ENCODE measurements at regions not wholly inside any gene's neighbourhood (a gene's known extent, or its start where the extent isn't known, plus 50 kb on each side); places are given as distances from the start of the nearest gene placed in this dataset.

GRCh38 chr1:57683037-57683942 lies 259.4 kb upstream of the DAB1 start:
- DNase-seq (ENCODE audit: low spot score) = no peak
- intact Hi-C loops (cut with DNase I) = no loop called here

- intact Hi-C loops (cut with DNase I) = no loop called here
- DNase-seq (ENCODE audit: low spot score) = no peak
Measured at GRCh38 chr1:57678138-57678537, 254.3 kb upstream of the DAB1 start.

- intact Hi-C loops (cut with DNase I) = no loop called here
- no peak for DNase-seq (ENCODE audit: low spot score)
Measured at GRCh38 chr1:57675776-57676175, 251.9 kb upstream of the DAB1 start.

GRCh38 chr1:57674801-57675200 lies 250.9 kb upstream of the DAB1 start:
- intact Hi-C loops (cut with DNase I) = loop anchor here in 1 of 2 donors (5.0 kb wide), 1 partner anchor 92 kb away; no protein-coding TSS in a partner anchor
- DNase-seq (ENCODE audit: low spot score) = no peak

- intact Hi-C loops (cut with DNase I) = loop anchor here in 1 of 2 donors (5.0 kb wide), 1 partner anchor 90 kb away; no protein-coding TSS in a partner anchor
- no peak for DNase-seq (ENCODE audit: low spot score)
Measured at GRCh38 chr1:57672346-57673140, 248.7 kb upstream of the DAB1 start.

GRCh38 chr1:57671750-57672149 lies 247.9 kb upstream of the DAB1 start:
- no peak for DNase-seq (ENCODE audit: low spot score)
- intact Hi-C loops (cut with DNase I) = loop anchor here in 1 of 2 donors (5.0 kb wide), 1 partner anchor 89 kb away; no protein-coding TSS in a partner anchor

- intact Hi-C loops (cut with DNase I) = no loop called here
- no peak for DNase-seq (ENCODE audit: low spot score)
Measured at GRCh38 chr1:57659804-57660203, 235.9 kb upstream of the DAB1 start.

GRCh38 chr1:57655161-57655560 lies 231.3 kb upstream of the DAB1 start:
- DNase-seq (ENCODE audit: low spot score) = no peak
- intact Hi-C loops (cut with DNase I) = no loop called here

- no peak for DNase-seq (ENCODE audit: low spot score)
- intact Hi-C loops (cut with DNase I) = no loop called here
Measured at GRCh38 chr1:57644667-57645066, 220.8 kb upstream of the DAB1 start.

GRCh38 chr1:57638239-57638638 lies 214.4 kb upstream of the DAB1 start:
- intact Hi-C loops (cut with DNase I) = no loop called here
- DNase-seq (ENCODE audit: low spot score) = no peak

GRCh38 chr1:57637155-57637554 lies 213.3 kb upstream of the DAB1 start:
- intact Hi-C loops (cut with DNase I) = no loop called here
- no peak for DNase-seq (ENCODE audit: low spot score)

- no peak for DNase-seq (ENCODE audit: low spot score)
- intact Hi-C loops (cut with DNase I) = no loop called here
Measured at GRCh38 chr1:57633881-57634280, 210.0 kb upstream of the DAB1 start.

- intact Hi-C loops (cut with DNase I) = no loop called here
- no peak for DNase-seq (ENCODE audit: low spot score)
Measured at GRCh38 chr1:57633056-57633455, 209.2 kb upstream of the DAB1 start.

GRCh38 chr1:57632401-57632800 lies 208.5 kb upstream of the DAB1 start:
- DNase-seq (ENCODE audit: low spot score) = no peak
- intact Hi-C loops (cut with DNase I) = no loop called here

GRCh38 chr1:57627612-57628011 lies 203.8 kb upstream of the DAB1 start:
- intact Hi-C loops (cut with DNase I) = loop anchor here in 1 of 2 donors (5.0 kb wide), 1 partner anchor 950 kb away; no protein-coding TSS in a partner anchor
- DNase-seq (ENCODE audit: low spot score) = no peak

GRCh38 chr1:57623791-57624538 lies 200.1 kb upstream of the DAB1 start:
- intact Hi-C loops (cut with DNase I) = no loop called here
- DNase-seq (ENCODE audit: low spot score) = no peak

GRCh38 chr1:57623039-57623790 lies 199.4 kb upstream of the DAB1 start:
- intact Hi-C loops (cut with DNase I) = no loop called here
- DNase-seq (ENCODE audit: low spot score) = no peak

- intact Hi-C loops (cut with DNase I) = loop anchor here in 1 of 2 donors (1.0 kb wide), 1 partner anchor 32 kb away; no protein-coding TSS in a partner anchor
- no peak for DNase-seq (ENCODE audit: low spot score)
Measured at GRCh38 chr1:57621776-57622175, 197.9 kb upstream of the DAB1 start.

GRCh38 chr1:57620605-57621004 lies 196.7 kb upstream of the DAB1 start:
- intact Hi-C loops (cut with DNase I) = loop anchor here in 1 of 2 donors (1.0 kb wide), 1 partner anchor 33 kb away; no protein-coding TSS in a partner anchor
- no peak for DNase-seq (ENCODE audit: low spot score)
